Chondrocyte (in vitro differentiated cells): ENCODE measurements at regions not wholly inside any gene's neighbourhood (a gene's known extent, or its start where the extent isn't known, plus 50 kb on each side); places are given as distances from the start of the nearest gene placed in this dataset.
A peak's percentile ranks its signal among the peaks of the same experiment; 100 is the strongest.

Source experiments
- DNase-seq: peaks from one replicate; pipeline ENCODE4 v3.0.0; 2021; ENCODE audit warnings: mixed read lengths, low spot score
- H3K27ac Mint-ChIP-seq: one replicate; pipeline ENCODE4 v1.8.0; 2021; ENCODE audit warnings: mild to moderate bottlenecking, moderate library complexity, mixed read lengths; ENCODE audit not compliant: unreplicated experiment
- H3K27me3 Mint-ChIP-seq: 2 replicates; pipeline ENCODE4 v1.8.0; 2021; ENCODE audit warnings: low read depth, mixed read lengths
- H3K36me3 Mint-ChIP-seq: 2 replicates; pipeline ENCODE4 v1.8.0; 2021; ENCODE audit warnings: low read depth, mixed read lengths
- H3K4me1 Mint-ChIP-seq: 2 replicates; pipeline ENCODE4 v1.8.0; 2021; ENCODE audit warnings: low read depth, mild to moderate bottlenecking, mixed read lengths
- H3K4me3 Mint-ChIP-seq: one replicate; pipeline ENCODE4 v1.8.0; 2021; ENCODE audit warnings: mild to moderate bottlenecking, moderate library complexity, mixed read lengths; ENCODE audit not compliant: unreplicated experiment
- H3K9me3 Mint-ChIP-seq: 2 replicates; pipeline ENCODE4 v1.8.0; 2021; ENCODE audit warnings: low read depth, mixed read lengths
- CTCF ChIP-seq: fragments of 200-600 bp; sonication (generic); IDR thresholded peaks from 2 replicates; pipeline ENCODE4 v1.5.0; 2021; ENCODE audit warnings: antibody characterized with exemption, mild to moderate bottlenecking, moderate library complexity

- H3K9me3 Mint-ChIP-seq, result no peaks in the 10 kb centered on the region
- peaks cover 5% of the 10 kb centered on the region for H3K4me1 Mint-ChIP-seq
- TF ChIP-seq CTCF, result peak; percentile 90
- H3K4me3 Mint-ChIP-seq, result peak overlapping the region; percentile 49
- no peak overlapping the region for H3K27ac Mint-ChIP-seq
- no peak for DNase-seq
- no peaks in the 10 kb centered on the region for H3K27me3 Mint-ChIP-seq
- H3K36me3 Mint-ChIP-seq, result no peaks in the 10 kb centered on the region
Observed at GRCh38 chr9:78821126-78821822, 524.3 kb downstream of the PSAT1 start.

- no peak overlapping the region for H3K4me3 Mint-ChIP-seq
- no peak overlapping the region for H3K27ac Mint-ChIP-seq
- no peaks in the 10 kb centered on the region for H3K27me3 Mint-ChIP-seq
- TF ChIP-seq CTCF, result no peak
- H3K4me1 Mint-ChIP-seq, result no peaks in the 10 kb centered on the region
- H3K36me3 Mint-ChIP-seq, result no peaks in the 10 kb centered on the region
- H3K9me3 Mint-ChIP-seq, result peaks cover 5% of the 10 kb centered on the region
- DNase-seq, result no peak
Observed at GRCh38 chr9:78826527-78826926, 529.6 kb downstream of the PSAT1 start.

- H3K4me3 Mint-ChIP-seq, result no peak overlapping the region
- no peaks in the 10 kb centered on the region for H3K4me1 Mint-ChIP-seq
- no peak for DNase-seq
- H3K27me3 Mint-ChIP-seq, result no peaks in the 10 kb centered on the region
- no peak overlapping the region for H3K27ac Mint-ChIP-seq
- no peak for TF ChIP-seq CTCF
- no peaks in the 10 kb centered on the region for H3K36me3 Mint-ChIP-seq
- peaks cover 5% of the 10 kb centered on the region for H3K9me3 Mint-ChIP-seq
Observed at GRCh38 chr9:78828521-78828920, 531.6 kb downstream of the PSAT1 start.

GRCh38 chr9:78830301-78830700 lies 533.4 kb downstream of the PSAT1 start:
- peaks cover 7% of the 10 kb centered on the region for H3K9me3 Mint-ChIP-seq
- no peaks in the 10 kb centered on the region for H3K4me1 Mint-ChIP-seq
- no peaks in the 10 kb centered on the region for H3K36me3 Mint-ChIP-seq
- no peaks in the 10 kb centered on the region for H3K27me3 Mint-ChIP-seq
- DNase-seq, result no peak
- TF ChIP-seq CTCF, result no peak
- H3K4me3 Mint-ChIP-seq, result no peak overlapping the region
- H3K27ac Mint-ChIP-seq, result no peak overlapping the region

GRCh38 chr9:78831726-78832125 lies 534.8 kb downstream of the PSAT1 start:
- no peak overlapping the region for H3K27ac Mint-ChIP-seq
- no peak for DNase-seq
- H3K4me1 Mint-ChIP-seq, result no peaks in the 10 kb centered on the region
- H3K36me3 Mint-ChIP-seq, result no peaks in the 10 kb centered on the region
- TF ChIP-seq CTCF, result no peak
- no peaks in the 10 kb centered on the region for H3K27me3 Mint-ChIP-seq
- peaks cover 7% of the 10 kb centered on the region for H3K9me3 Mint-ChIP-seq
- no peak overlapping the region for H3K4me3 Mint-ChIP-seq
